PC-3 (cell line): ENCODE measurements at regions not wholly inside any gene's neighbourhood (a gene's known extent, or its start where the extent isn't known, plus 50 kb on each side); places are given as distances from the start of the nearest gene placed in this dataset.

Experiments
- ATAC-seq: fragments of 200-7000 bp; cut with Tn5 transposase; 2 replicates; pipeline ENCODE4 v1.9.1; 2020; ENCODE audit warnings: mild to moderate bottlenecking, moderate library complexity
- BruUV-seq: library from RNA; stranded (reverse); fragments of 400-500 nt; replicated peaks from 2 replicates; lab custom pipeline; 2021; lab: Mats Ljungman, UMichigan
- CTCF ChIA-PET: fragments of 300-600 bp; sonication (Branson Sonifier 250); formaldehyde crosslinking; loops from one replicate; lab custom pipeline; 2022; ENCODE audit warnings: antibody characterized with exemption; lab: Charles Lee
- POLR2A ChIA-PET: fragments of 300-600 bp; sonication (Branson Sonifier 250); formaldehyde crosslinking; loops from one replicate; lab custom pipeline; 2022; ENCODE audit warnings: antibody characterized with exemption; ENCODE audit not compliant: unreplicated experiment; lab: Charles Lee
- DNase-seq: peaks from one replicate; pipeline ENCODE4 v3.0.0-alpha.2; 2015
- H2AFZ ChIP-seq: fragments of 300-600 bp; sonication (generic); 2 replicates; pipeline ENCODE4 v1.6.0; 2016; ENCODE audit warnings: antibody characterized with exemption, low read length
- H3F3A ChIP-seq: fragments of 300-600 bp; sonication (generic); one replicate; pipeline ENCODE4 v1.6.0; 2017; ENCODE audit warnings: antibody characterized with exemption, low read length, control low read depth, mild to moderate bottlenecking; ENCODE audit not compliant: unreplicated experiment
- H3K27ac ChIP-seq: fragments of 300-600 bp; sonication (generic); 2 replicates; pipeline ENCODE4 v1.5.1; 2016; ENCODE audit warnings: mild to moderate bottlenecking, low read length
- H3K27me3 ChIP-seq: fragments of 300-600 bp; sonication (generic); 2 replicates; pipeline ENCODE4 v1.6.1; 2016; ENCODE audit warnings: low read length, mixed read lengths
- H3K36me3 ChIP-seq: fragments of 300-600 bp; sonication (generic); 2 replicates; pipeline ENCODE4 v1.6.1; 2016; ENCODE audit warnings: low read depth, mixed run types, low read length, mixed read lengths
- H3K4me1 ChIP-seq: fragments of 300-600 bp; sonication (generic); 2 replicates; pipeline ENCODE4 v1.5.1; 2016; ENCODE audit warnings: low read length; ENCODE audit not compliant: insufficient read depth
- H3K4me2 ChIP-seq: fragments of 300-600 bp; sonication (generic); 2 replicates; pipeline ENCODE4 v1.6.0; 2016; ENCODE audit warnings: low read length
- H3K4me3 ChIP-seq: fragments of 300-600 bp; sonication (generic); 2 replicates; pipeline ENCODE4 v1.5.1; 2016; ENCODE audit warnings: mild to moderate bottlenecking, low read length, mixed read lengths
- H3K79me2 ChIP-seq: fragments of 300-600 bp; sonication (generic); 2 replicates; pipeline ENCODE4 v1.6.1; 2017; ENCODE audit warnings: low read length, mixed read lengths
- H3K9ac ChIP-seq: fragments of 300-600 bp; sonication (generic); 2 replicates; pipeline ENCODE4 v1.6.0; 2016; ENCODE audit warnings: mild to moderate bottlenecking, low read length
- H3K9me2 ChIP-seq: fragments of 300-600 bp; sonication (generic); replicated peaks from 2 replicates; pipeline ENCODE4 v1.6.1; 2016; ENCODE audit warnings: mixed run types, low read length, mixed read lengths
- H3K9me3 ChIP-seq: fragments of 300-600 bp; sonication (generic); 2 replicates; pipeline ENCODE4 v1.6.1; 2016; ENCODE audit warnings: low read length, mixed read lengths
- H4K20me1 ChIP-seq: fragments of 300-600 bp; sonication (generic); 2 replicates; pipeline ENCODE4 v1.6.1; 2016; ENCODE audit warnings: low read length, mixed read lengths
- EZH2 ChIP-seq: fragments of 300-600 bp; sonication (generic); IDR thresholded peaks from one replicate; pipeline ENCODE4 v1.6.1; 2017; ENCODE audit warnings: antibody characterized with exemption, mild to moderate bottlenecking, low read length; ENCODE audit not compliant: unreplicated experiment
- EZH2phosphoT487 ChIP-seq: fragments of 300-600 bp; sonication (generic); IDR thresholded peaks from 2 replicates; pipeline ENCODE4 v1.6.1; 2018; ENCODE audit warnings: mild to moderate bottlenecking, antibody characterized with exemption, low read length, borderline replicate concordance
- intact Hi-C: fragments of 100-400 bp; cut with micrococcal nuclease; formaldehyde crosslinking; loops from 2 replicates; pipeline ENCODE4 v1.9.0; 2023
- TF ChIP-seq, protein P1 (sequence below): fragments of 300-600 bp; sonication (generic); conservative IDR thresholded peaks from 2 replicates; pipeline ENCODE4 v1.5.1; 2017; ENCODE audit warnings: antibody characterized with exemption, low read depth, mild to moderate bottlenecking, low read length

DNA sequence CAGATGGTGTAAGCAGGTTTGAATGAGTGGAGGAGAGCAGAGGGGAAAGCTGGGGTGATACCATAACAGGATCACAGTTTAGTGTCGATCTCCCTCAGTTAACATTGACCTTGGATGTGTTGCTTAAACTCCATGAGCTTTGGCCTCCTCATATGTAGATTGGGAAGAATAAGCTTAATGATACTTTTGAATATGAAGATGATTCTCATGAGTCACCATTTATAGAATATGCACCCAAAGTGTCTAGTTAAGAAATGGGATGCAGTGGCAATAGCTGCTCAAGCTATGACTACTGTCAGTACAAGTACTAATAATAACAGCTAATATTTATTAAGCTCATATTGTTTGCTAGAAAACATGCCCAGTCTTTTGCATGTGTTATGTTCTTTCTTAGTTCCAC lies 236.2 kb upstream of the KIRREL3 start:
- no peaks in the 10 kb centered on the region for H3K9me3 ChIP-seq
- no peak for ATAC-seq

DNA sequence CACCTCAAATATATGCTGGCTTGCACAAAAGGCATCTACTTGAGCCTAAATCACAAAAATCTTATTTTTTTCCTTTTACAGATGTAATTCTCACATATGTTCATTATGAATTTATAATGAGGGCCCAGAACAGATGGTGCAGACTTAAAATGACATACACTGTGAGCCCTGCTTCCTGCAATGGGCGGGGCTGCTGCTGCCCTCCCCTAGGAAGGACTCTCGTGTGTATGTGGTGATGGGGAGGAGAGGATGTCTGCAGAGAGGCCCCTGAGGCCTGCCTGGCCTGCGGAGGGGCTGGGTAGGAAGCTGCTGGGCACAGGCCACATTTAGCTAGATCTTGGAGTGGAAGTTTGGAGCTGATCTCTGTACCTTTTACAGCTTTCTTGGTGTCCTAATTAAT lies 233.4 kb upstream of the KIRREL3 start:
- Histone ChIP-seq H3K27ac (no peak overlapping the region), H3K9me2 (no peaks in the 10 kb centered on the region), H2AFZ (no peak overlapping the region), H3K4me3 (no peak overlapping the region), H3K4me1 (no peaks in the 10 kb centered on the region), H4K20me1 (no peaks in the 10 kb centered on the region), H3K9me3 (no peaks in the 10 kb centered on the region), H3F3A (no peaks in the 10 kb centered on the region), H3K27me3 (no peaks in the 10 kb centered on the region), H3K79me2 (no peaks in the 10 kb centered on the region), H3K36me3 (no peaks in the 10 kb centered on the region), H3K4me2 (no peak overlapping the region), H3K9ac (no peak overlapping the region)
- POLR2A ChIA-PET: no interaction called here
- intact Hi-C loops: no loop called here
- TF ChIP-seq, protein P1, sequence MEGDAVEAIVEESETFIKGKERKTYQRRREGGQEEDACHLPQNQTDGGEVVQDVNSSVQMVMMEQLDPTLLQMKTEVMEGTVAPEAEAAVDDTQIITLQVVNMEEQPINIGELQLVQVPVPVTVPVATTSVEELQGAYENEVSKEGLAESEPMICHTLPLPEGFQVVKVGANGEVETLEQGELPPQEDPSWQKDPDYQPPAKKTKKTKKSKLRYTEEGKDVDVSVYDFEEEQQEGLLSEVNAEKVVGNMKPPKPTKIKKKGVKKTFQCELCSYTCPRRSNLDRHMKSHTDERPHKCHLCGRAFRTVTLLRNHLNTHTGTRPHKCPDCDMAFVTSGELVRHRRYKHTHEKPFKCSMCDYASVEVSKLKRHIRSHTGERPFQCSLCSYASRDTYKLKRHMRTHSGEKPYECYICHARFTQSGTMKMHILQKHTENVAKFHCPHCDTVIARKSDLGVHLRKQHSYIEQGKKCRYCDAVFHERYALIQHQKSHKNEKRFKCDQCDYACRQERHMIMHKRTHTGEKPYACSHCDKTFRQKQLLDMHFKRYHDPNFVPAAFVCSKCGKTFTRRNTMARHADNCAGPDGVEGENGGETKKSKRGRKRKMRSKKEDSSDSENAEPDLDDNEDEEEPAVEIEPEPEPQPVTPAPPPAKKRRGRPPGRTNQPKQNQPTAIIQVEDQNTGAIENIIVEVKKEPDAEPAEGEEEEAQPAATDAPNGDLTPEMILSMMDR: no peak
- TF ChIP-seq EZH2phosphoT487 (no peak), EZH2 (no peak)
- CTCF ChIA-PET: no interaction called here
- DNase-seq: no peak
- no peak for ATAC-seq
- no TSS peak for BruUV-seq

More for the DNA sequence above, 236.2 kb upstream of the KIRREL3 start:
- Histone ChIP-seq H2AFZ (no peak overlapping the region), H3K27ac (no peak overlapping the region), H3K36me3 (no peaks in the 10 kb centered on the region), H3K27me3 (peaks cover 8% of the 10 kb centered on the region; the same call in 1 of the 2 replicates), H3K4me1 (no peaks in the 10 kb centered on the region), H3K4me3 (no peak overlapping the region), H3K9ac (no peak overlapping the region), H3K9me2 (no peaks in the 10 kb centered on the region), H4K20me1 (no peaks in the 10 kb centered on the region), H3F3A (no peaks in the 10 kb centered on the region), H3K4me2 (no peak overlapping the region), H3K79me2 (no peaks in the 10 kb centered on the region)
- no peak for DNase-seq
- POLR2A ChIA-PET: no interaction called here
- intact Hi-C loops: no loop called here
- CTCF ChIA-PET: no interaction called here
- no TSS peak for BruUV-seq
- TF ChIP-seq EZH2phosphoT487: no peak
- TF ChIP-seq, protein P1: no peak
- no peak for TF ChIP-seq EZH2

- no peak overlapping the region for H3K4me3 ChIP-seq
- H3K4me1 ChIP-seq: no peaks in the 10 kb centered on the region
- intact Hi-C loops: no loop called here
- POLR2A ChIA-PET: no interaction called here
- H4K20me1 ChIP-seq: no peaks in the 10 kb centered on the region
- no peaks in the 10 kb centered on the region for H3K27me3 ChIP-seq
- H3K9ac ChIP-seq: no peak overlapping the region
- no peak overlapping the region for H3K27ac ChIP-seq
- TF ChIP-seq, protein P1: no peak
- TF ChIP-seq EZH2phosphoT487 (no peak), EZH2 (no peak)
- H3K9me3 ChIP-seq: no peaks in the 10 kb centered on the region
- no peaks in the 10 kb centered on the region for H3K79me2 ChIP-seq
- H3K36me3 ChIP-seq: no peaks in the 10 kb centered on the region
- no peak for ATAC-seq
- no peaks in the 10 kb centered on the region for H3K9me2 ChIP-seq
- CTCF ChIA-PET: no interaction called here
- H3F3A ChIP-seq: no peaks in the 10 kb centered on the region
- no peak overlapping the region for H2AFZ ChIP-seq
- H3K4me2 ChIP-seq: no peak overlapping the region
- no TSS peak for BruUV-seq
- DNase-seq: no peak
Measured at GRCh38 chr11:127230392-127230791, 229.8 kb upstream of the KIRREL3 start.
